GM19324 (cell line): ENCODE measurements at regions not wholly inside any gene's neighbourhood (a gene's known extent, or its start where the extent isn't known, plus 50 kb on each side); places are given as distances from the start of the nearest gene placed in this dataset.

Source experiments
- ATAC-seq: cut with Tn5 transposase; IDR thresholded peaks from one replicate; pipeline ENCODE4 v1.9.1; 2021; ENCODE audit warnings: mild to moderate bottlenecking, moderate library complexity; ENCODE audit not compliant: unreplicated experiment, low FRiP score

GRCh38 chr21:41689289-41689583, 77.6 kb downstream of the RIPK4 start:
- ATAC-seq: no peak

- ATAC-seq: no peak
Measured at GRCh38 chr21:41687633-41688032, 79.2 kb downstream of the RIPK4 start.

- no peak for ATAC-seq
Measured at GRCh38 chr21:41686664-41687063, 80.2 kb downstream of the RIPK4 start.

GRCh38 chr21:41685511-41686149, 81.2 kb downstream of the RIPK4 start:
- ATAC-seq: no peak

- ATAC-seq: no peak
Measured at GRCh38 chr21:41684381-41685245, 82.2 kb downstream of the RIPK4 start.

GRCh38 chr21:41683815-41684214, 83.0 kb downstream of the RIPK4 start:
- ATAC-seq: no peak

GRCh38 chr21:41682719-41683179, 84.1 kb downstream of the RIPK4 start:
- no peak for ATAC-seq

GRCh38 chr21:41681939-41682718, 84.7 kb downstream of the RIPK4 start:
- no peak for ATAC-seq

- ATAC-seq: no peak
Measured at GRCh38 chr21:41681348-41681801, 85.5 kb downstream of the RIPK4 start.

- no peak for ATAC-seq
Measured at GRCh38 chr21:41680444-41681347, 86.2 kb downstream of the RIPK4 start.

GRCh38 chr21:41678924-41679318, 87.9 kb downstream of the RIPK4 start:
- ATAC-seq: no peak

GRCh38 chr21:41678016-41678923, 88.6 kb downstream of the RIPK4 start:
- no peak for ATAC-seq

GRCh38 chr21:41677671-41678015, 89.2 kb downstream of the RIPK4 start:
- ATAC-seq: no peak

- no peak for ATAC-seq
Measured at GRCh38 chr21:41676198-41676597, 90.7 kb downstream of the RIPK4 start.

- no peak for ATAC-seq
Measured at GRCh38 chr21:41675574-41675973, 91.3 kb downstream of the RIPK4 start.

- no peak for ATAC-seq
Measured at GRCh38 chr21:41674402-41674801, 92.5 kb downstream of the RIPK4 start.

- ATAC-seq: no peak
Measured at GRCh38 chr21:41673596-41674335, 93.1 kb downstream of the RIPK4 start.

- no peak for ATAC-seq
Measured at GRCh38 chr21:41673071-41673470, 93.8 kb downstream of the RIPK4 start.

GRCh38 chr21:41672543-41672915, 94.3 kb downstream of the RIPK4 start:
- no peak for ATAC-seq
